GM23338 (cell line): ENCODE measurements at regions not wholly inside any gene's neighbourhood (a gene's known extent, or its start where the extent isn't known, plus 50 kb on each side); places are given as distances from the start of the nearest gene placed in this dataset.

Experiments
- ATAC-seq: fragments of 200-7000 bp; cut with Tn5 transposase; 3 replicates; pipeline ENCODE4 v1.9.1; 2020
- DNase-seq: peaks from one replicate; pipeline ENCODE4 v3.0.0-alpha.2; 2015; ENCODE audit warnings: low spot score
- H2AFZ ChIP-seq: fragments of 200-600 bp; sonication (generic); 2 replicates; pipeline ENCODE4 v1.8.0; 2016; ENCODE audit warnings: antibody characterized with exemption, mild to moderate bottlenecking, moderate library complexity
- H3F3A ChIP-seq: fragments of 200-600 bp; sonication (generic); replicated peaks from 2 replicates; pipeline ENCODE4 v1.8.0; 2017; ENCODE audit warnings: antibody characterized with exemption, mixed run types, low read depth
- H3K27ac ChIP-seq: fragments of 200-600 bp; sonication (generic); 2 replicates; pipeline ENCODE4 v1.6.1; 2016; ENCODE audit warnings: low read depth
- H3K27me3 ChIP-seq: fragments of 200-600 bp; sonication (generic); 2 replicates; pipeline ENCODE4 v1.8.0; 2016; ENCODE audit warnings: mild to moderate bottlenecking, mixed run types, moderate library complexity; ENCODE audit not compliant: insufficient read depth
- H3K36me3 ChIP-seq: fragments of 200-600 bp; sonication (generic); 2 replicates; pipeline ENCODE4 v1.8.0; 2016; ENCODE audit warnings: mild to moderate bottlenecking; ENCODE audit not compliant: insufficient read depth
- H3K4me1 ChIP-seq: fragments of 200-600 bp; sonication (generic); 2 replicates; pipeline ENCODE4 v1.8.0; 2016; ENCODE audit warnings: mild to moderate bottlenecking, moderate library complexity; ENCODE audit not compliant: insufficient read depth
- H3K4me2 ChIP-seq: fragments of 200-600 bp; sonication (generic); 2 replicates; pipeline ENCODE4 v1.7.1; 2017; ENCODE audit warnings: mixed run types
- H3K4me3 ChIP-seq: fragments of 200-600 bp; sonication (generic); 2 replicates; pipeline ENCODE4 v1.6.1; 2016; ENCODE audit warnings: mixed run types
- H3K79me2 ChIP-seq: fragments of 200-600 bp; sonication (generic); replicated peaks from 2 replicates; pipeline ENCODE4 v1.8.0; 2017; ENCODE audit warnings: mild to moderate bottlenecking; ENCODE audit not compliant: insufficient read depth
- H3K9me2 ChIP-seq: fragments of 200-600 bp; sonication (generic); 2 replicates; pipeline ENCODE4 v1.8.0; 2017; ENCODE audit not compliant: insufficient read depth
- H4K20me1 ChIP-seq: fragments of 200-600 bp; sonication (generic); replicated peaks from 2 replicates; pipeline ENCODE4 v1.8.0; 2017; ENCODE audit warnings: mild to moderate bottlenecking; ENCODE audit not compliant: insufficient read depth
- H3K27ac Mint-ChIP-seq: 2 replicates; pipeline ENCODE4 v1.8.0; 2020; ENCODE audit warnings: inconsistent platforms, mild to moderate bottlenecking, moderate library complexity, mixed read lengths
- H3K27me3 Mint-ChIP-seq: 3 replicates; pipeline ENCODE4 v1.8.0; 2022; ENCODE audit warnings: low read depth, mild to moderate bottlenecking, moderate library complexity, mixed read lengths, inconsistent platforms; ENCODE audit not compliant: insufficient read depth, poor library complexity
- H3K36me3 Mint-ChIP-seq: 3 replicates; pipeline ENCODE4 v1.8.0; 2021; ENCODE audit warnings: low read depth, mild to moderate bottlenecking, inconsistent platforms, moderate library complexity, mixed read lengths
- H3K4me1 Mint-ChIP-seq: 3 replicates; pipeline ENCODE4 v1.8.0; 2020; ENCODE audit warnings: mild to moderate bottlenecking, inconsistent platforms, mixed read lengths
- H3K4me3 Mint-ChIP-seq: 3 replicates; pipeline ENCODE4 v1.8.0; 2021; ENCODE audit warnings: moderate library complexity, mild to moderate bottlenecking, inconsistent platforms, mixed read lengths
- H3K9me3 Mint-ChIP-seq: 3 replicates; pipeline ENCODE4 v1.8.0; 2020; ENCODE audit warnings: moderate library complexity, mild to moderate bottlenecking, inconsistent platforms, mixed read lengths
- CREB1 ChIP-seq: fragments of 250-450 bp; sonication (Bioruptor Pico); IDR thresholded peaks from 2 replicates; pipeline ENCODE4 v1.5.0; 2020; ENCODE audit warnings: low read depth, mild to moderate bottlenecking, moderate library complexity
- EZH2 ChIP-seq: fragments of 200-600 bp; sonication (generic); IDR thresholded peaks from one replicate; pipeline ENCODE4 v1.8.0; 2017; ENCODE audit warnings: antibody characterized with exemption, mild to moderate bottlenecking, low read depth; ENCODE audit not compliant: unreplicated experiment
- EZH2phosphoT487 ChIP-seq: fragments of 200-600 bp; sonication (generic); IDR thresholded peaks from one replicate; pipeline ENCODE4 v1.8.1; 2018; ENCODE audit warnings: antibody characterized with exemption; ENCODE audit not compliant: unreplicated experiment
- JUNB ChIP-seq: IDR thresholded peaks from one replicate; pipeline ENCODE4 v1.6.1; 2016; ENCODE audit warnings: antibody characterized with exemption; ENCODE audit not compliant: unreplicated experiment
- NANOG ChIP-seq: IDR thresholded peaks from 2 replicates; pipeline ENCODE4 v1.6.1; 2016; ENCODE audit warnings: antibody characterized with exemption, borderline replicate concordance
- POLR2AphosphoS5 ChIP-seq: IDR thresholded peaks from 2 replicates; pipeline ENCODE4 v1.6.1; 2016; ENCODE audit warnings: antibody characterized with exemption, low read depth
- STAT1 ChIP-seq: IDR thresholded peaks from one replicate; pipeline ENCODE4 v1.6.1; 2016; ENCODE audit warnings: antibody characterized with exemption; ENCODE audit not compliant: unreplicated experiment
- ZNF114 ChIP-seq: fragments of 250-450 bp; sonication (Bioruptor Pico); IDR thresholded peaks from 2 replicates; pipeline ENCODE4 v1.5.0; 2020; ENCODE audit warnings: mild to moderate bottlenecking, moderate library complexity
- ZNF331 ChIP-seq: fragments of 250-450 bp; sonication (Bioruptor Pico); IDR thresholded peaks from 2 replicates; pipeline ENCODE4 v1.5.0; 2020; ENCODE audit warnings: low read depth, mild to moderate bottlenecking, moderate library complexity
- TF ChIP-seq, protein P1 (sequence below): fragments of 250-450 bp; sonication (Bioruptor Pico); IDR thresholded peaks from 2 replicates; pipeline ENCODE4 v1.5.0; 2020; ENCODE audit warnings: mild to moderate bottlenecking, moderate library complexity
- TF ChIP-seq, protein P2 (sequence below): IDR thresholded peaks from 2 replicates; pipeline ENCODE4 v1.6.1; 2016; ENCODE audit warnings: antibody characterized with exemption
- TF ChIP-seq, protein P3 (sequence below): IDR thresholded peaks from one replicate; pipeline ENCODE4 v1.6.1; 2018; ENCODE audit warnings: antibody characterized with exemption; ENCODE audit not compliant: unreplicated experiment
- TF ChIP-seq, protein P4 (sequence below), 2 experiments: fragments of 200-600 bp in 1 of 2; sonication (generic) in 1 of 2; conservative IDR thresholded peaks; 2 replicates each; pipeline versions ENCODE4 v1.5.1 to v1.6.1; 2016 to 2017; ENCODE audit warnings: antibody characterized with exemption in 2 of 2, low read depth in 2 of 2, mild to moderate bottlenecking in 2 of 2, moderate library complexity in 1 of 2

DNA sequence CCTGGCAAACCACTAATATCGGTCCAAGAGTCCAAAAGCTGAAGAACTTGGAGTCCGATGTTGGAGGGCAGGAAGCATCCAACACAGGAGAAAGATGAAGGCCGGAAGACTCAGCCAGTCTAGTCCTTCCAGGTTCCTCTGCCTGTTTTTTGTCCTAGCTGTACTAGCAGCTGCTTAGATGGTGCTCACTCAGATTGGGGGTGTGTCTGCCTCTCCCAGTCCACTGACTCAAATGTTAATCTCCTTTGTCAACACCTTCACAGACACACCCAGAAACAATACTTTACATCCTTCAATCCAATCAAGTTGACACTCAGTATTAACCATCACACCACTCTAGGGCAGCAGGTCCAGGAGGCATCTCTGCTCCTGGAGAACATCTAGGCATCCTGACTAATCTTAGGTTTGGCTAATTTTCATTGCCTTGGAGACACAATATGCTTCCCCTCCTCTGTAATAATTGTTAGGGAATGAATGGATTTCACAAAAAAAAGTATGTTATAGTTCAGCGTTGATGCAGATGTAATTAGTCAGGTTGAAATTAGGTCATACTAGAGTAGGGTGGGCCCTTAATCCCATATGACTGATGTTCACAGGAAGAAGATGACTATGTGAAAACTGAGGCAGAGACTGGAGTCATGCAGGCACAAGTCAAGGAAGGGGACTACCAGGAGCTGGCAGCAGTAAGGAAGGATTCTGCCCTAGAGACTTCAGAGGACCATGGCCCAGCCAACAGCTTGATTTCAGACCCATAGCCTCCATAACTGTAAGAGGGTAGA lies 183.4 kb downstream of the RBM26 start:
- Mint-ChIP-seq H3K27me3 (no peaks in the 10 kb centered on the region), H3K4me1 (peaks cover 15% of the 10 kb centered on the region), H3K4me3 (no peak overlapping the region), H3K27ac (no peak overlapping the region), H3K36me3 (no peaks in the 10 kb centered on the region), H3K9me3 (no peaks in the 10 kb centered on the region)
- no peaks in the 10 kb centered on the region for H3K79me2 ChIP-seq
- H3K9me2 ChIP-seq: peaks cover 4% of the 10 kb centered on the region; the same call in 1 of the 2 replicates
- DNase-seq (no peak), ATAC-seq (no peak)
- H3K36me3 ChIP-seq: no peaks in the 10 kb centered on the region
- no peaks in the 10 kb centered on the region for H4K20me1 ChIP-seq
- H3F3A ChIP-seq: no peaks in the 10 kb centered on the region
- H2AFZ ChIP-seq: no peak overlapping the region
- TF ChIP-seq, protein P1, sequence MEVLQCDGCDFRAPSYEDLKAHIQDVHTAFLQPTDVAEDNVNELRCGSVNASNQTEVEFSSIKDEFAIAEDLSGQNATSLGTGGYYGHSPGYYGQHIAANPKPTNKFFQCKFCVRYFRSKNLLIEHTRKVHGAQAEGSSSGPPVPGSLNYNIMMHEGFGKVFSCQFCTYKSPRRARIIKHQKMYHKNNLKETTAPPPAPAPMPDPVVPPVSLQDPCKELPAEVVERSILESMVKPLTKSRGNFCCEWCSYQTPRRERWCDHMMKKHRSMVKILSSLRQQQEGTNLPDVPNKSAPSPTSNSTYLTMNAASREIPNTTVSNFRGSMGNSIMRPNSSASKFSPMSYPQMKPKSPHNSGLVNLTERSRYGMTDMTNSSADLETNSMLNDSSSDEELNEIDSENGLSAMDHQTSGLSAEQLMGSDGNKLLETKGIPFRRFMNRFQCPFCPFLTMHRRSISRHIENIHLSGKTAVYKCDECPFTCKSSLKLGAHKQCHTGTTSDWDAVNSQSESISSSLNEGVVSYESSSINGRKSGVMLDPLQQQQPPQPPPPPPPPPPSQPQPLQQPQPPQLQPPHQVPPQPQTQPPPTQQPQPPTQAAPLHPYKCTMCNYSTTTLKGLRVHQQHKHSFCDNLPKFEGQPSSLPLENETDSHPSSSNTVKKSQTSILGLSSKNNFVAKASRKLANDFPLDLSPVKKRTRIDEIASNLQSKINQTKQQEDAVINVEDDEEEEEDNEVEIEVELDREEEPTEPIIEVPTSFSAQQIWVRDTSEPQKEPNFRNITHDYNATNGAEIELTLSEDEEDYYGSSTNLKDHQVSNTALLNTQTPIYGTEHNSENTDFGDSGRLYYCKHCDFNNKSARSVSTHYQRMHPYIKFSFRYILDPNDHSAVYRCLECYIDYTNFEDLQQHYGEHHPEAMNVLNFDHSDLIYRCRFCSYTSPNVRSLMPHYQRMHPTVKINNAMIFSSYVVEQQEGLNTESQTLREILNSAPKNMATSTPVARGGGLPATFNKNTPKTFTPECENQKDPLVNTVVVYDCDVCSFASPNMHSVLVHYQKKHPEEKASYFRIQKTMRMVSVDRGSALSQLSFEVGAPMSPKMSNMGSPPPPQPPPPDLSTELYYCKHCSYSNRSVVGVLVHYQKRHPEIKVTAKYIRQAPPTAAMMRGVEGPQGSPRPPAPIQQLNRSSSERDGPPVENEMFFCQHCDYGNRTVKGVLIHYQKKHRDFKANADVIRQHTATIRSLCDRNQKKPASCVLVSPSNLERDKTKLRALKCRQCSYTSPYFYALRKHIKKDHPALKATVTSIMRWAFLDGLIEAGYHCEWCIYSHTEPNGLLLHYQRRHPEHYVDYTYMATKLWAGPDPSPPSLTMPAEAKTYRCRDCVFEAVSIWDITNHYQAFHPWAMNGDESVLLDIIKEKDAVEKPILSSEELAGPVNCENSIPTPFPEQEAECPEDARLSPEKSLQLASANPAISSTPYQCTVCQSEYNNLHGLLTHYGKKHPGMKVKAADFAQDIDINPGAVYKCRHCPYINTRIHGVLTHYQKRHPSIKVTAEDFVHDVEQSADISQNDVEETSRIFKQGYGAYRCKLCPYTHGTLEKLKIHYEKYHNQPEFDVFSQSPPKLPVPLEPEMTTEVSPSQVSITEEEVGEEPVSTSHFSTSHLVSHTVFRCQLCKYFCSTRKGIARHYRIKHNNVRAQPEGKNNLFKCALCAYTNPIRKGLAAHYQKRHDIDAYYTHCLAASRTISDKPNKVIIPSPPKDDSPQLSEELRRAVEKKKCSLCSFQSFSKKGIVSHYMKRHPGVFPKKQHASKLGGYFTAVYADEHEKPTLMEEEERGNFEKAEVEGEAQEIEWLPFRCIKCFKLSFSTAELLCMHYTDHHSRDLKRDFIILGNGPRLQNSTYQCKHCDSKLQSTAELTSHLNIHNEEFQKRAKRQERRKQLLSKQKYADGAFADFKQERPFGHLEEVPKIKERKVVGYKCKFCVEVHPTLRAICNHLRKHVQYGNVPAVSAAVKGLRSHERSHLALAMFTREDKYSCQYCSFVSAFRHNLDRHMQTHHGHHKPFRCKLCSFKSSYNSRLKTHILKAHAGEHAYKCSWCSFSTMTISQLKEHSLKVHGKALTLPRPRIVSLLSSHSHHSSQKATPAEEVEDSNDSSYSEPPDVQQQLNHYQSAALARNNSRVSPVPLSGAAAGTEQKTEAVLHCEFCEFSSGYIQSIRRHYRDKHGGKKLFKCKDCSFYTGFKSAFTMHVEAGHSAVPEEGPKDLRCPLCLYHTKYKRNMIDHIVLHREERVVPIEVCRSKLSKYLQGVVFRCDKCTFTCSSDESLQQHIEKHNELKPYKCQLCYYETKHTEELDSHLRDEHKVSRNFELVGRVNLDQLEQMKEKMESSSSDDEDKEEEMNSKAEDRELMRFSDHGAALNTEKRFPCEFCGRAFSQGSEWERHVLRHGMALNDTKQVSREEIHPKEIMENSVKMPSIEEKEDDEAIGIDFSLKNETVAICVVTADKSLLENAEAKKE (CRISPR knock-in tag): no peak
- TF ChIP-seq ZNF114 (CRISPR knock-in tag) (no peak), JUNB (no peak), EZH2 (no peak), CREB1 (CRISPR knock-in tag) (no peak), NANOG (no peak), STAT1 (no peak), EZH2phosphoT487 (no peak), POLR2AphosphoS5 (no peak), ZNF331 (CRISPR knock-in tag) (no peak)
- TF ChIP-seq, protein P2, sequence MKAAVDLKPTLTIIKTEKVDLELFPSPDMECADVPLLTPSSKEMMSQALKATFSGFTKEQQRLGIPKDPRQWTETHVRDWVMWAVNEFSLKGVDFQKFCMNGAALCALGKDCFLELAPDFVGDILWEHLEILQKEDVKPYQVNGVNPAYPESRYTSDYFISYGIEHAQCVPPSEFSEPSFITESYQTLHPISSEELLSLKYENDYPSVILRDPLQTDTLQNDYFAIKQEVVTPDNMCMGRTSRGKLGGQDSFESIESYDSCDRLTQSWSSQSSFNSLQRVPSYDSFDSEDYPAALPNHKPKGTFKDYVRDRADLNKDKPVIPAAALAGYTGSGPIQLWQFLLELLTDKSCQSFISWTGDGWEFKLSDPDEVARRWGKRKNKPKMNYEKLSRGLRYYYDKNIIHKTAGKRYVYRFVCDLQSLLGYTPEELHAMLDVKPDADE: no peak
- TF ChIP-seq, protein P3, sequence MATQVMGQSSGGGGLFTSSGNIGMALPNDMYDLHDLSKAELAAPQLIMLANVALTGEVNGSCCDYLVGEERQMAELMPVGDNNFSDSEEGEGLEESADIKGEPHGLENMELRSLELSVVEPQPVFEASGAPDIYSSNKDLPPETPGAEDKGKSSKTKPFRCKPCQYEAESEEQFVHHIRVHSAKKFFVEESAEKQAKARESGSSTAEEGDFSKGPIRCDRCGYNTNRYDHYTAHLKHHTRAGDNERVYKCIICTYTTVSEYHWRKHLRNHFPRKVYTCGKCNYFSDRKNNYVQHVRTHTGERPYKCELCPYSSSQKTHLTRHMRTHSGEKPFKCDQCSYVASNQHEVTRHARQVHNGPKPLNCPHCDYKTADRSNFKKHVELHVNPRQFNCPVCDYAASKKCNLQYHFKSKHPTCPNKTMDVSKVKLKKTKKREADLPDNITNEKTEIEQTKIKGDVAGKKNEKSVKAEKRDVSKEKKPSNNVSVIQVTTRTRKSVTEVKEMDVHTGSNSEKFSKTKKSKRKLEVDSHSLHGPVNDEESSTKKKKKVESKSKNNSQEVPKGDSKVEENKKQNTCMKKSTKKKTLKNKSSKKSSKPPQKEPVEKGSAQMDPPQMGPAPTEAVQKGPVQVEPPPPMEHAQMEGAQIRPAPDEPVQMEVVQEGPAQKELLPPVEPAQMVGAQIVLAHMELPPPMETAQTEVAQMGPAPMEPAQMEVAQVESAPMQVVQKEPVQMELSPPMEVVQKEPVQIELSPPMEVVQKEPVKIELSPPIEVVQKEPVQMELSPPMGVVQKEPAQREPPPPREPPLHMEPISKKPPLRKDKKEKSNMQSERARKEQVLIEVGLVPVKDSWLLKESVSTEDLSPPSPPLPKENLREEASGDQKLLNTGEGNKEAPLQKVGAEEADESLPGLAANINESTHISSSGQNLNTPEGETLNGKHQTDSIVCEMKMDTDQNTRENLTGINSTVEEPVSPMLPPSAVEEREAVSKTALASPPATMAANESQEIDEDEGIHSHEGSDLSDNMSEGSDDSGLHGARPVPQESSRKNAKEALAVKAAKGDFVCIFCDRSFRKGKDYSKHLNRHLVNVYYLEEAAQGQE: no peak
- TF ChIP-seq, protein P4, sequence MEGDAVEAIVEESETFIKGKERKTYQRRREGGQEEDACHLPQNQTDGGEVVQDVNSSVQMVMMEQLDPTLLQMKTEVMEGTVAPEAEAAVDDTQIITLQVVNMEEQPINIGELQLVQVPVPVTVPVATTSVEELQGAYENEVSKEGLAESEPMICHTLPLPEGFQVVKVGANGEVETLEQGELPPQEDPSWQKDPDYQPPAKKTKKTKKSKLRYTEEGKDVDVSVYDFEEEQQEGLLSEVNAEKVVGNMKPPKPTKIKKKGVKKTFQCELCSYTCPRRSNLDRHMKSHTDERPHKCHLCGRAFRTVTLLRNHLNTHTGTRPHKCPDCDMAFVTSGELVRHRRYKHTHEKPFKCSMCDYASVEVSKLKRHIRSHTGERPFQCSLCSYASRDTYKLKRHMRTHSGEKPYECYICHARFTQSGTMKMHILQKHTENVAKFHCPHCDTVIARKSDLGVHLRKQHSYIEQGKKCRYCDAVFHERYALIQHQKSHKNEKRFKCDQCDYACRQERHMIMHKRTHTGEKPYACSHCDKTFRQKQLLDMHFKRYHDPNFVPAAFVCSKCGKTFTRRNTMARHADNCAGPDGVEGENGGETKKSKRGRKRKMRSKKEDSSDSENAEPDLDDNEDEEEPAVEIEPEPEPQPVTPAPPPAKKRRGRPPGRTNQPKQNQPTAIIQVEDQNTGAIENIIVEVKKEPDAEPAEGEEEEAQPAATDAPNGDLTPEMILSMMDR (conservative IDR thresholded peaks at IDR 0.05; ENCODE audit: low read depth in 2 of 2): no peak
- H3K27ac ChIP-seq: no peak overlapping the region
- H3K27me3 ChIP-seq: no peaks in the 10 kb centered on the region
- H3K4me1 ChIP-seq: peaks cover 4% of the 10 kb centered on the region; the same call in 1 of the 2 replicates
- no peak overlapping the region for H3K4me2 ChIP-seq
- no peak overlapping the region for H3K4me3 ChIP-seq
